GM23248 (cell line): ENCODE measurements at regions not wholly inside any gene's neighbourhood (a gene's known extent, or its start where the extent isn't known, plus 50 kb on each side); places are given as distances from the start of the nearest gene placed in this dataset.

Source experiments
- EZH2 ChIP-seq: fragments of 200-600 bp; sonication (generic); IDR thresholded peaks from 2 replicates; pipeline ENCODE4 v1.6.1; 2018; ENCODE audit warnings: antibody characterized with exemption, mild to moderate bottlenecking; ENCODE audit not compliant: insufficient read depth, poor library complexity, severe bottlenecking
- EZH2phosphoT487 ChIP-seq: fragments of 200-600 bp; sonication (generic); IDR thresholded peaks from 2 replicates; pipeline ENCODE4 v1.6.1; 2018; ENCODE audit warnings: antibody characterized with exemption, moderate library complexity, mild to moderate bottlenecking, low read depth; ENCODE audit not compliant: insufficient read depth

DNA sequence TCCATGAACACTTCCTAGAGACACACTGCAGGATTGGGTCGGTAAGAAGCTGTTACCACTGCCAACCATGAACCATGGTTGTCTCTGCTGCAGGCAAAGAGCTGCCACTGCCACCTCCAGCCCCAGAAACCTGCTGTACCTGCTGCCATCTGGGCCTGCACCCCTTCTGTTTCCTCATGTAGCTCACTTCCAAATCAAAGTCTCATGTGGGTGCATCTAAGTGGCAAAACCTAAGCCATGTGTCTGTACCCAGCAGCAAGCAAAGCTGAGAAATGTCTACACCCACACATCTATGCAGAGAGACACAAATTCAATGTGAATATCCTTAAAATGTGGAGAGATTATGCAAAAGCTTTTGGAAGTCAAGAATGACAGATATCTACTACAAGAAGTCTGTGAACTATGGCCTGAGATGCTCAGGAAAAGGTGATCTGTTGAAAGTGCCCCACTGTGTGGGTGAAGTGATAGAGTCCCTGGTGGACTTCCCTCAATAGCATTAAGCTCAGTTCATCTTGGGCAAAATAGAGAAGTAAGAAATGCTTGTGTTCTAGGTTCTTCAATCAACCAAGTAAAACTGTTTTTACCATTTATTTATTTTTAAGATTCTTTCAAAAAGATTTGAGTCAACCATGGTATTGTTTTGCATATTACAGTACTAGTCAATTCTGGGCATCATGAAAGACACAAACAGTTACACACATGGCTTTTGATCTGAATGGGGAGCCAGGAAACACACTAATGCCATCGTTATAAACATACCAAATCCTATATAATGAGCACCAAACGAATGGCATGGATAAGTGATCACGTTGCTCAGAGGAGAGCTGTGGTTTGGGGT lies 64.4 kb downstream of the FOS start:
- no peak for TF ChIP-seq EZH2
- TF ChIP-seq EZH2phosphoT487 = no peak
